ENCODE measurements at regions not wholly inside any gene's neighbourhood (a gene's known extent, or its start where the extent isn't known, plus 50 kb on each side); places are given as distances from the start of the nearest gene placed in this dataset.

- intact Hi-C loops (cut with micrococcal nuclease; ENCODE audit: unreplicated experiment): no loop called here
- no peaks in the 10 kb centered on the region for H3K4me1 ChIP-seq
- H3K36me3 Mint-ChIP-seq (ENCODE audit: insufficient read depth, unreplicated experiment): no peaks in the 10 kb centered on the region
- H3K27ac Mint-ChIP-seq (ENCODE audit: unreplicated experiment): no peak overlapping the region
- TF ChIP-seq CTCF (IDR thresholded peaks at IDR 0.05; ENCODE audit: insufficient read depth in 1 of 2, low read depth in 1 of 2, low read length in 1 of 2, severe bottlenecking in 1 of 2, unreplicated experiment in 1 of 2): no peak
- no peaks in the 10 kb centered on the region for H3K36me3 ChIP-seq (ENCODE audit: control insufficient read depth, insufficient read depth, low read length)
- no peaks in the 10 kb centered on the region for H3K27me3 ChIP-seq (replicated peaks; ENCODE audit: control insufficient read depth, insufficient read depth, low read length)
- no peaks in the 10 kb centered on the region for H3K27me3 Mint-ChIP-seq (ENCODE audit: insufficient read depth, unreplicated experiment)
- no peak for DNase-seq
- no peaks in the 10 kb centered on the region for H3K9me3 Mint-ChIP-seq (ENCODE audit: unreplicated experiment)
- ChIA-PET POLR2A (no interaction called here), CTCF (no interaction called here)
- H3K4me3 Mint-ChIP-seq (ENCODE audit: unreplicated experiment): no peak overlapping the region
- H3K4me1 Mint-ChIP-seq (ENCODE audit: low read depth, unreplicated experiment): no peaks in the 10 kb centered on the region
- no peaks in the 10 kb centered on the region for H3K9me3 ChIP-seq
- H3K4me3 ChIP-seq (ENCODE audit: low read depth, low read length): no peak overlapping the region
- no TSS peak for BruUV-seq (replicated peaks)
Observed at GRCh38 chr9:1575939-1576338, 439.2 kb upstream of the SMARCA2 start.

GRCh38 chr9:1580215-1580614, 434.9 kb upstream of the SMARCA2 start:
- Histone ChIP-seq H3K4me1 (no peaks in the 10 kb centered on the region), H3K27me3 (replicated peaks; ENCODE audit: control insufficient read depth, insufficient read depth, low read length) (no peaks in the 10 kb centered on the region), H3K9me3 (no peaks in the 10 kb centered on the region), H3K36me3 (ENCODE audit: control insufficient read depth, insufficient read depth, low read length) (no peaks in the 10 kb centered on the region), H3K4me3 (ENCODE audit: low read depth, low read length) (no peak overlapping the region)
- CTCF ChIA-PET: no interaction called here
- intact Hi-C loops (cut with micrococcal nuclease; ENCODE audit: unreplicated experiment): no loop called here
- H3K27me3 Mint-ChIP-seq (ENCODE audit: insufficient read depth, unreplicated experiment): no peaks in the 10 kb centered on the region
- POLR2A ChIA-PET: no interaction called here
- H3K27ac Mint-ChIP-seq (ENCODE audit: unreplicated experiment): no peak overlapping the region
- DNase-seq: no peak
- H3K9me3 Mint-ChIP-seq (ENCODE audit: unreplicated experiment): no peaks in the 10 kb centered on the region
- H3K36me3 Mint-ChIP-seq (ENCODE audit: insufficient read depth, unreplicated experiment): no peaks in the 10 kb centered on the region
- BruUV-seq (replicated peaks): no TSS peak
- no peak overlapping the region for H3K4me3 Mint-ChIP-seq (ENCODE audit: unreplicated experiment)
- TF ChIP-seq CTCF (IDR thresholded peaks at IDR 0.05; ENCODE audit: insufficient read depth in 1 of 2, low read depth in 1 of 2, low read length in 1 of 2, severe bottlenecking in 1 of 2, unreplicated experiment in 1 of 2): no peak
- no peaks in the 10 kb centered on the region for H3K4me1 Mint-ChIP-seq (ENCODE audit: low read depth, unreplicated experiment)

- no TSS peak for BruUV-seq (replicated peaks)
- Histone ChIP-seq H3K4me1 (no peaks in the 10 kb centered on the region), H3K36me3 (ENCODE audit: control insufficient read depth, insufficient read depth, low read length) (no peaks in the 10 kb centered on the region), H3K27me3 (replicated peaks; ENCODE audit: control insufficient read depth, insufficient read depth, low read length) (no peaks in the 10 kb centered on the region), H3K4me3 (ENCODE audit: low read depth, low read length) (no peak overlapping the region), H3K9me3 (no peaks in the 10 kb centered on the region)
- TF ChIP-seq CTCF (IDR thresholded peaks at IDR 0.05; ENCODE audit: insufficient read depth in 1 of 2, low read depth in 1 of 2, low read length in 1 of 2, severe bottlenecking in 1 of 2, unreplicated experiment in 1 of 2): no peak
- H3K4me1 Mint-ChIP-seq (ENCODE audit: low read depth, unreplicated experiment): no peaks in the 10 kb centered on the region
- no peaks in the 10 kb centered on the region for H3K9me3 Mint-ChIP-seq (ENCODE audit: unreplicated experiment)
- H3K36me3 Mint-ChIP-seq (ENCODE audit: insufficient read depth, unreplicated experiment): no peaks in the 10 kb centered on the region
- CTCF ChIA-PET: no interaction called here
- H3K4me3 Mint-ChIP-seq (ENCODE audit: unreplicated experiment): no peak overlapping the region
- peaks cover 3% of the 10 kb centered on the region for H3K27me3 Mint-ChIP-seq (ENCODE audit: insufficient read depth, unreplicated experiment)
- H3K27ac Mint-ChIP-seq (ENCODE audit: unreplicated experiment): no peak overlapping the region
- intact Hi-C loops (cut with micrococcal nuclease; ENCODE audit: unreplicated experiment): no loop called here
- DNase-seq: no peak
- POLR2A ChIA-PET: no interaction called here
Observed at GRCh38 chr9:1581926-1582325, 433.2 kb upstream of the SMARCA2 start.

Data from Caco-2 (cell line).